ENCODE measurements at regions not wholly inside any gene's neighbourhood (a gene's known extent, or its start where the extent isn't known, plus 50 kb on each side); places are given as distances from the start of the nearest gene placed in this dataset.

GRCh38 chr13:84049443-84050219 is 167.4 kb upstream of the SLITRK1 start:
- TF ChIP-seq CTCF (IDR thresholded peaks at IDR 0.05; ENCODE audit: insufficient read depth, low read length) = no peak
- TF ChIP-seq REST (IDR thresholded peaks at IDR 0.05; ENCODE audit: insufficient replicate concordance, low read depth) = no peak
- no peak for TF ChIP-seq GABPA (IDR thresholded peaks at IDR 0.05; ENCODE audit: low read depth)
- TF ChIP-seq POLR2AphosphoS5 (IDR thresholded peaks at IDR 0.05; ENCODE audit: low read depth) = no peak
